ENCODE measurements at regions not wholly inside any gene's neighbourhood (a gene's known extent, or its start where the extent isn't known, plus 50 kb on each side); places are given as distances from the start of the nearest gene placed in this dataset.

DNA sequence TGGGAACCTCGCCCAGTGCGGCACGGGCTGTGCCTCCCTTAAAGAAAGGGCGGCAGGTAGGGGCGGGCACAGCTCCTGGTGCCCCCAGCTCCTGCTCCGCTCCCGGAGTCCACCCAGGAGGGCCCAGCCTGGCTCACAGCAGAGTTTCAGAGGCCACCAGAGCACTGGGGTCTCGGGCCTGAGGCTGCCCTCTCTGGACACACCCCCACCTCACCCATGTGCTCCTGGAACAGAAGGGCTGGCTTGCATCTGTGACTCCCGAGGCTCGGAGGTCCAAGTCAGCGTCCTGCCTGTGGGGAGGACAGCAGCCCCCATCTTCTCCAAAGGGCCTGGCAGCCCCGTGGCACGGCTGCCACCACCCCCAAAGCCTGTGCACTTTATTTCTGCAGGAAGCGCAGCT lies 62.7 kb downstream of the RBFOX3 start:
- no TSS peak for BruUV-seq (replicated peaks)
- ATAC-seq (no peak; the same call in 2 of the 3 replicates), DNase-seq (ENCODE audit: low spot score) (no peak), FAIRE-seq (no peak)
- peaks cover 10% of the 10 kb centered on the region; the same call in 1 of the 2 replicates for H3K9me3 ChIP-seq (ENCODE audit: low read length)
- H3K4me1 ChIP-seq (ENCODE audit: insufficient read depth, low read length): no peaks in the 10 kb centered on the region
- CTCF ChIA-PET (ENCODE audit: low intra/inter-chr PET ratio, low total read pairs): no interaction called here
- in situ Hi-C loops (cut with HindIII; ENCODE audit: extremely low pct_ligation_motif_present, low pct_unique_long_range_greater_than_20kb): no loop called here
- no peak overlapping the region for H3K4me3 ChIP-seq (replicated peaks in 1 of 3; ENCODE audit: insufficient read depth in 1 of 3, low read depth in 2 of 3, low read length in 3 of 3)
- WGBS (ENCODE audit: low lambda C conversion rate): 41% methylated on average over 7 of the region's 14 CpGs
- no peak overlapping the region for H2AFZ ChIP-seq (ENCODE audit: low read length)
- H4K20me1 ChIP-seq (ENCODE audit: insufficient read depth, low read length): no peaks in the 10 kb centered on the region; the same call in 1 of the 2 replicates
- H3K79me2 ChIP-seq (ENCODE audit: insufficient read depth, low read length): no peaks in the 10 kb centered on the region
- peaks cover 21 to 70% of the 10 kb centered on the region in 2 experiments for H3K27me3 ChIP-seq (ENCODE audit: control insufficient read depth in 1 of 2, insufficient read depth in 2 of 2, low read length in 2 of 2)
- no peaks in the 10 kb centered on the region for H3K36me3 ChIP-seq (replicated peaks in 1 of 2; ENCODE audit: control insufficient read depth in 1 of 2, insufficient read depth in 2 of 2, low read length in 2 of 2)
- POLR2A ChIA-PET: no interaction called here
- H3K27ac ChIP-seq (ENCODE audit: extremely low read length, insufficient read depth, low read length): no peak overlapping the region
- intact Hi-C loops (cut with micrococcal nuclease; ENCODE audit: unreplicated experiment): no loop called here
- H3K9ac ChIP-seq (ENCODE audit: insufficient read depth, low read depth, low read length): no peak overlapping the region
- H3K4me2 ChIP-seq (ENCODE audit: low read depth, low read length): no peak overlapping the region
- TF ChIP-seq, protein P1, sequence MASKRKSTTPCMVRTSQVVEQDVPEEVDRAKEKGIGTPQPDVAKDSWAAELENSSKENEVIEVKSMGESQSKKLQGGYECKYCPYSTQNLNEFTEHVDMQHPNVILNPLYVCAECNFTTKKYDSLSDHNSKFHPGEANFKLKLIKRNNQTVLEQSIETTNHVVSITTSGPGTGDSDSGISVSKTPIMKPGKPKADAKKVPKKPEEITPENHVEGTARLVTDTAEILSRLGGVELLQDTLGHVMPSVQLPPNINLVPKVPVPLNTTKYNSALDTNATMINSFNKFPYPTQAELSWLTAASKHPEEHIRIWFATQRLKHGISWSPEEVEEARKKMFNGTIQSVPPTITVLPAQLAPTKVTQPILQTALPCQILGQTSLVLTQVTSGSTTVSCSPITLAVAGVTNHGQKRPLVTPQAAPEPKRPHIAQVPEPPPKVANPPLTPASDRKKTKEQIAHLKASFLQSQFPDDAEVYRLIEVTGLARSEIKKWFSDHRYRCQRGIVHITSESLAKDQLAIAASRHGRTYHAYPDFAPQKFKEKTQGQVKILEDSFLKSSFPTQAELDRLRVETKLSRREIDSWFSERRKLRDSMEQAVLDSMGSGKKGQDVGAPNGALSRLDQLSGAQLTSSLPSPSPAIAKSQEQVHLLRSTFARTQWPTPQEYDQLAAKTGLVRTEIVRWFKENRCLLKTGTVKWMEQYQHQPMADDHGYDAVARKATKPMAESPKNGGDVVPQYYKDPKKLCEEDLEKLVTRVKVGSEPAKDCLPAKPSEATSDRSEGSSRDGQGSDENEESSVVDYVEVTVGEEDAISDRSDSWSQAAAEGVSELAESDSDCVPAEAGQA (IDR thresholded peaks at IDR 0.05; ENCODE audit: low read depth): no peak
- TF ChIP-seq, protein P1 (CRISPR knock-in tag; IDR thresholded peaks at IDR 0.05; ENCODE audit: borderline replicate concordance): no peak
- TF ChIP-seq HES4 (CRISPR knock-in tag; IDR thresholded peaks at IDR 0.05; ENCODE audit: borderline replicate concordance) (no peak), ZNF598 (CRISPR knock-in tag; IDR thresholded peaks at IDR 0.05; ENCODE audit: borderline replicate concordance) (no peak), ZNF776 (CRISPR knock-in tag; IDR thresholded peaks at IDR 0.05) (no peak), MTERF4 (CRISPR knock-in tag; IDR thresholded peaks at IDR 0.05) (no peak), ZNF382 (CRISPR knock-in tag; IDR thresholded peaks at IDR 0.05; ENCODE audit: borderline replicate concordance) (no peak), GATA4 (IDR thresholded peaks at IDR 0.05; ENCODE audit: borderline replicate concordance, low read depth) (no peak), RELA (CRISPR knock-in tag; IDR thresholded peaks at IDR 0.05) (no peak), ZKSCAN5 (CRISPR knock-in tag; IDR thresholded peaks at IDR 0.05) (no peak), GATAD2A (CRISPR knock-in tag; IDR thresholded peaks at IDR 0.05) (no peak), ZNF235 (CRISPR knock-in tag; IDR thresholded peaks at IDR 0.05; ENCODE audit: borderline replicate concordance) (no peak), KMT2A (CRISPR knock-in tag; IDR thresholded peaks at IDR 0.05) (no peak), ZMYM4 (CRISPR knock-in tag; IDR thresholded peaks at IDR 0.05) (no peak), SKI (IDR thresholded peaks at IDR 0.05; ENCODE audit: partially characterized antibody) (no peak)
- TF ChIP-seq, protein P2, sequence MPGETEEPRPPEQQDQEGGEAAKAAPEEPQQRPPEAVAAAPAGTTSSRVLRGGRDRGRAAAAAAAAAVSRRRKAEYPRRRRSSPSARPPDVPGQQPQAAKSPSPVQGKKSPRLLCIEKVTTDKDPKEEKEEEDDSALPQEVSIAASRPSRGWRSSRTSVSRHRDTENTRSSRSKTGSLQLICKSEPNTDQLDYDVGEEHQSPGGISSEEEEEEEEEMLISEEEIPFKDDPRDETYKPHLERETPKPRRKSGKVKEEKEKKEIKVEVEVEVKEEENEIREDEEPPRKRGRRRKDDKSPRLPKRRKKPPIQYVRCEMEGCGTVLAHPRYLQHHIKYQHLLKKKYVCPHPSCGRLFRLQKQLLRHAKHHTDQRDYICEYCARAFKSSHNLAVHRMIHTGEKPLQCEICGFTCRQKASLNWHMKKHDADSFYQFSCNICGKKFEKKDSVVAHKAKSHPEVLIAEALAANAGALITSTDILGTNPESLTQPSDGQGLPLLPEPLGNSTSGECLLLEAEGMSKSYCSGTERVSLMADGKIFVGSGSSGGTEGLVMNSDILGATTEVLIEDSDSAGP (CRISPR knock-in tag; IDR thresholded peaks at IDR 0.05; ENCODE audit: borderline replicate concordance): no peak
- TF ChIP-seq, protein P3, sequence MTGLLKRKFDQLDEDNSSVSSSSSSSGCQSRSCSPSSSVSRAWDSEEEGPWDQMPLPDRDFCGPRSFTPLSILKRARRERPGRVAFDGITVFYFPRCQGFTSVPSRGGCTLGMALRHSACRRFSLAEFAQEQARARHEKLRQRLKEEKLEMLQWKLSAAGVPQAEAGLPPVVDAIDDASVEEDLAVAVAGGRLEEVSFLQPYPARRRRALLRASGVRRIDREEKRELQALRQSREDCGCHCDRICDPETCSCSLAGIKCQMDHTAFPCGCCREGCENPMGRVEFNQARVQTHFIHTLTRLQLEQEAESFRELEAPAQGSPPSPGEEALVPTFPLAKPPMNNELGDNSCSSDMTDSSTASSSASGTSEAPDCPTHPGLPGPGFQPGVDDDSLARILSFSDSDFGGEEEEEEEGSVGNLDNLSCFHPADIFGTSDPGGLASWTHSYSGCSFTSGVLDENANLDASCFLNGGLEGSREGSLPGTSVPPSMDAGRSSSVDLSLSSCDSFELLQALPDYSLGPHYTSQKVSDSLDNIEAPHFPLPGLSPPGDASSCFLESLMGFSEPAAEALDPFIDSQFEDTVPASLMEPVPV (CRISPR knock-in tag; IDR thresholded peaks at IDR 0.05): no peak

Data from HepG2 (cell line).